H9 (cell line): ENCODE measurements at regions not wholly inside any gene's neighbourhood (a gene's known extent, or its start where the extent isn't known, plus 50 kb on each side); places are given as distances from the start of the nearest gene placed in this dataset.

Experiments used
- DNase-seq: peaks from one replicate; pipeline ENCODE4 v3.0.0-alpha.2; 2017
- H2AFZ ChIP-seq: one replicate; pipeline ENCODE4 v1.6.1; 2013; ENCODE audit warnings: mild to moderate bottlenecking, low read length, control low read depth, moderate library complexity
- H2AK5ac ChIP-seq: 2 replicates; pipeline ENCODE4 v1.6.1; 2013; ENCODE audit warnings: low read length, control low read depth, mixed read lengths; ENCODE audit not compliant: insufficient read length
- H2BK120ac ChIP-seq: one replicate; pipeline ENCODE4 v1.6.1; 2013; ENCODE audit warnings: low read depth, mild to moderate bottlenecking, low read length, control low read depth, inconsistent platforms; ENCODE audit not compliant: poor library complexity, severe bottlenecking
- H2BK12ac ChIP-seq: 2 replicates; pipeline ENCODE4 v1.6.1; 2013; ENCODE audit warnings: low read length, control low read depth, mixed read lengths, low read depth; ENCODE audit not compliant: insufficient read length
- H2BK15ac ChIP-seq: 2 replicates; pipeline ENCODE4 v1.6.1; 2013; ENCODE audit warnings: low read depth, low read length, control low read depth
- H2BK20ac ChIP-seq: one replicate; pipeline ENCODE4 v1.6.1; 2013; ENCODE audit warnings: low read depth, mild to moderate bottlenecking, low read length, control low read depth, inconsistent platforms; ENCODE audit not compliant: poor library complexity, severe bottlenecking
- H2BK5ac ChIP-seq: 2 replicates; pipeline ENCODE4 v1.6.1; 2013; ENCODE audit warnings: low read length, control low read depth, mixed read lengths; ENCODE audit not compliant: insufficient read length
- H3K14ac ChIP-seq: 2 replicates; pipeline ENCODE4 v1.6.1; 2013; ENCODE audit warnings: low read length, control low read depth; ENCODE audit not compliant: insufficient read depth
- H3K18ac ChIP-seq: 2 replicates; pipeline ENCODE4 v1.6.1; 2013; ENCODE audit warnings: low read depth, mild to moderate bottlenecking, mixed read lengths, low read length, control low read depth; ENCODE audit not compliant: insufficient read length
- H3K23ac ChIP-seq: 2 replicates; pipeline ENCODE4 v1.6.1; 2013; ENCODE audit warnings: low read length, control low read depth, mixed read lengths, low read depth; ENCODE audit not compliant: insufficient read length
- H3K23me2 ChIP-seq: 2 replicates; pipeline ENCODE4 v1.6.1; 2013; ENCODE audit warnings: low read depth, mild to moderate bottlenecking, mixed read lengths, low read length, control low read depth; ENCODE audit not compliant: insufficient read length, poor library complexity, severe bottlenecking
- H3K27ac ChIP-seq: 2 replicates; pipeline ENCODE4 v1.5.1; 2013; ENCODE audit warnings: low read length, control low read depth, mixed read lengths, low read depth; ENCODE audit not compliant: insufficient read length
- H3K27me3 ChIP-seq: 2 replicates; pipeline ENCODE4 v1.6.1; 2013; ENCODE audit warnings: low read length, control low read depth, inconsistent platforms; ENCODE audit not compliant: insufficient read depth
- H3K4ac ChIP-seq: 2 replicates; pipeline ENCODE4 v1.6.1; 2013; ENCODE audit warnings: low read depth, mild to moderate bottlenecking, control low read depth, inconsistent platforms, low read length, moderate library complexity
- H3K4me1 ChIP-seq: 2 replicates; pipeline ENCODE4 v1.6.1; 2013; ENCODE audit warnings: low read length, control low read depth, inconsistent platforms; ENCODE audit not compliant: insufficient read depth
- H3K4me2 ChIP-seq: 2 replicates; pipeline ENCODE4 v1.6.1; 2013; ENCODE audit warnings: low read length, control low read depth, mixed read lengths; ENCODE audit not compliant: insufficient read length, insufficient read depth
- H3K56ac ChIP-seq: 2 replicates; pipeline ENCODE4 v1.6.1; 2013; ENCODE audit warnings: low read depth, mild to moderate bottlenecking, mixed read lengths, low read length, control low read depth; ENCODE audit not compliant: insufficient read length
- H3K79me1 ChIP-seq: 2 replicates; pipeline ENCODE4 v1.6.1; 2013; ENCODE audit warnings: low read depth, mild to moderate bottlenecking, moderate library complexity, low read length, control low read depth, inconsistent platforms; ENCODE audit not compliant: insufficient read depth, poor library complexity, severe bottlenecking
- H3K79me2 ChIP-seq: 2 replicates; pipeline ENCODE4 v1.6.1; 2013; ENCODE audit warnings: low read length, control low read depth, inconsistent platforms; ENCODE audit not compliant: insufficient read depth
- H3K9ac ChIP-seq: 2 replicates; pipeline ENCODE4 v1.6.1; 2013; ENCODE audit warnings: low read length, control low read depth, mixed read lengths; ENCODE audit not compliant: insufficient read length; ENCODE audit errors: extremely low read depth
- H3K9me3 ChIP-seq: one replicate; pipeline ENCODE4 v1.6.1; 2013; ENCODE audit warnings: low read depth, low read length, inconsistent platforms; ENCODE audit not compliant: control insufficient read depth
- H3T11ph ChIP-seq: one replicate; pipeline ENCODE4 v1.6.1; 2013; ENCODE audit warnings: mild to moderate bottlenecking, low read length, control low read depth, inconsistent platforms
- H4K20me1 ChIP-seq: one replicate; pipeline ENCODE4 v1.6.1; 2013; ENCODE audit not compliant: control insufficient read depth, insufficient read length, insufficient read depth
- H4K5ac ChIP-seq: 2 replicates; pipeline ENCODE4 v1.6.1; 2013; ENCODE audit warnings: low read depth, mild to moderate bottlenecking, mixed read lengths, low read length, control low read depth; ENCODE audit not compliant: insufficient read length
- H4K8ac ChIP-seq: replicated peaks from 2 replicates; pipeline ENCODE4 v1.6.1; 2013; ENCODE audit warnings: low read length, control low read depth, mixed read lengths, low read depth; ENCODE audit not compliant: insufficient read length
- H4K91ac ChIP-seq: 2 replicates; pipeline ENCODE4 v1.6.1; 2013; ENCODE audit warnings: low read depth, mild to moderate bottlenecking, moderate library complexity, mixed read lengths, low read length, control low read depth; ENCODE audit not compliant: insufficient read length
- H3K27ac Mint-ChIP-seq, 3 experiments: 2 replicates in 2 of 3; 3 replicates in 1 of 3; pipeline ENCODE4 v1.8.0; 2020 to 2021; ENCODE audit warnings: mixed read lengths in 3 of 3, mild to moderate bottlenecking in 1 of 3, moderate library complexity in 1 of 3
- H3K27me3 Mint-ChIP-seq: 2 replicates; pipeline ENCODE4 v1.8.0; 2021; ENCODE audit warnings: low read depth, mild to moderate bottlenecking, moderate library complexity, mixed read lengths
- H3K36me3 Mint-ChIP-seq, 3 experiments: 2 replicates in 2 of 3; 3 replicates in 1 of 3; pipeline ENCODE4 v1.8.0; 2020 to 2021; ENCODE audit warnings: low read depth in 3 of 3, mixed read lengths in 3 of 3; ENCODE audit not compliant: insufficient read depth in 1 of 3
- H3K4me1 Mint-ChIP-seq, 2 experiments: 2 replicates each; pipeline ENCODE4 v1.8.0; 2020; ENCODE audit warnings: mixed read lengths in 2 of 2
- H3K4me3 Mint-ChIP-seq, 2 experiments: 2 replicates in 1 of 2; 3 replicates in 1 of 2; pipeline ENCODE4 v1.8.0; 2020 to 2021; ENCODE audit warnings: mild to moderate bottlenecking in 2 of 2, mixed read lengths in 2 of 2, moderate library complexity in 1 of 2
- H3K9me3 Mint-ChIP-seq, 2 experiments: 2 replicates in 1 of 2; 3 replicates in 1 of 2; pipeline ENCODE4 v1.8.0; 2020; ENCODE audit warnings: mild to moderate bottlenecking in 2 of 2, mixed read lengths in 2 of 2, moderate library complexity in 1 of 2
- WGBS: extraction: QIAGEN DNeasy Blood & Tissue Kit; methylation state at CpG from one replicate; pipeline ENCODE4 v1.1.7; 2013; ENCODE audit warnings: missing lambda C conversion rate, low lambda C conversion rate, mixed read lengths; ENCODE audit not compliant: insufficient read length; ENCODE audit errors: extremely low coverage; 5-methylcytosine and 5-hydroxymethylcytosine counted together
- TF ChIP-seq, protein P1 (sequence below): fragments of 200-600 bp; sonication (generic); conservative IDR thresholded peaks from 3 replicates; pipeline ENCODE4 v1.8.0; 2021; ENCODE audit warnings: antibody characterized with exemption, mild to moderate bottlenecking

DNA sequence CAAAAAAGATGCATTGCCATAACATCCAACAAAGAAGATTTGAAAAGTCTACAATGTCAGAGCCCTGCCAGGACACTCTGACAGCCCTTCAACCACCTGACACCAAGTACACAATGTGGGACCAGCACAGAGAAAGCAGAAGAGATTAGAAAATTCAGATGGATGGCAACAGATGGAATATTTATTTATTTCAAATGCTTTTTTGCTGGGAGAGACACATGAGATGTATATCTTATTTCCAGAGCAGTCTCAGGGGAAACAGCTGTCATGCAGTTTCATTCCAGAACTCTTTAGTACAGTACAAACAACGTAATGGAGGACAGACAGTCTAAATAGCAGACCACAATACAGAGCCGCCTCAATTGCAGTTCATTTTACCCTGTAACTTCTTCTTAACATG lies 110.1 kb downstream of the MAIP1 start:
- H2BK12ac ChIP-seq = no peak overlapping the region
- TF ChIP-seq, protein P1, sequence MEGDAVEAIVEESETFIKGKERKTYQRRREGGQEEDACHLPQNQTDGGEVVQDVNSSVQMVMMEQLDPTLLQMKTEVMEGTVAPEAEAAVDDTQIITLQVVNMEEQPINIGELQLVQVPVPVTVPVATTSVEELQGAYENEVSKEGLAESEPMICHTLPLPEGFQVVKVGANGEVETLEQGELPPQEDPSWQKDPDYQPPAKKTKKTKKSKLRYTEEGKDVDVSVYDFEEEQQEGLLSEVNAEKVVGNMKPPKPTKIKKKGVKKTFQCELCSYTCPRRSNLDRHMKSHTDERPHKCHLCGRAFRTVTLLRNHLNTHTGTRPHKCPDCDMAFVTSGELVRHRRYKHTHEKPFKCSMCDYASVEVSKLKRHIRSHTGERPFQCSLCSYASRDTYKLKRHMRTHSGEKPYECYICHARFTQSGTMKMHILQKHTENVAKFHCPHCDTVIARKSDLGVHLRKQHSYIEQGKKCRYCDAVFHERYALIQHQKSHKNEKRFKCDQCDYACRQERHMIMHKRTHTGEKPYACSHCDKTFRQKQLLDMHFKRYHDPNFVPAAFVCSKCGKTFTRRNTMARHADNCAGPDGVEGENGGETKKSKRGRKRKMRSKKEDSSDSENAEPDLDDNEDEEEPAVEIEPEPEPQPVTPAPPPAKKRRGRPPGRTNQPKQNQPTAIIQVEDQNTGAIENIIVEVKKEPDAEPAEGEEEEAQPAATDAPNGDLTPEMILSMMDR = no peak
- H3K27me3 ChIP-seq = no peaks in the 10 kb centered on the region
- Mint-ChIP-seq H3K27ac (no peak overlapping the region), H3K27me3 (no peaks in the 10 kb centered on the region), H3K4me1 (peaks cover 3 to 9% of the 10 kb centered on the region in 2 experiments), H3K9me3 (no peaks in the 10 kb centered on the region), H3K36me3 (no peaks in the 10 kb centered on the region; a peak in 1 of 7 replicates), H3K4me3 (no peak overlapping the region)
- H2BK15ac ChIP-seq = no peak overlapping the region
- H3K4me1 ChIP-seq = no peaks in the 10 kb centered on the region; the same call in 1 of the 2 replicates
- H3K23ac ChIP-seq = no peak overlapping the region
- H3T11ph ChIP-seq = no peak overlapping the region
- WGBS = no CpG with 5 or more reads among the region's 2 CpGs
- no peaks in the 10 kb centered on the region for H3K79me1 ChIP-seq
- H4K91ac ChIP-seq = no peak overlapping the region
- H3K56ac ChIP-seq = no peak overlapping the region
- no peak overlapping the region for H3K18ac ChIP-seq
- no peak overlapping the region for H4K8ac ChIP-seq
- H2BK5ac ChIP-seq = no peak overlapping the region
- no peak overlapping the region for H4K5ac ChIP-seq
- no peaks in the 10 kb centered on the region for H4K20me1 ChIP-seq
- no peak overlapping the region for H2BK20ac ChIP-seq
- DNase-seq = no peak
- no peaks in the 10 kb centered on the region for H3K9me3 ChIP-seq
- H3K4me2 ChIP-seq = no peak overlapping the region
- no peaks in the 10 kb centered on the region for H3K23me2 ChIP-seq
- no peak overlapping the region for H3K4ac ChIP-seq
- no peak overlapping the region for H2BK120ac ChIP-seq
- H3K27ac ChIP-seq = no peak overlapping the region
- no peak overlapping the region for H2AFZ ChIP-seq
- no peak overlapping the region for H3K9ac ChIP-seq
- no peak overlapping the region for H2AK5ac ChIP-seq
- H3K79me2 ChIP-seq = no peaks in the 10 kb centered on the region
- no peak overlapping the region for H3K14ac ChIP-seq
